ENCODE measurements at regions not wholly inside any gene's neighbourhood (a gene's known extent, or its start where the extent isn't known, plus 50 kb on each side); places are given as distances from the start of the nearest gene placed in this dataset.

- H3K4me3 ChIP-seq (ENCODE audit: low read length) = no peak overlapping the region
- TF ChIP-seq, protein P1, sequence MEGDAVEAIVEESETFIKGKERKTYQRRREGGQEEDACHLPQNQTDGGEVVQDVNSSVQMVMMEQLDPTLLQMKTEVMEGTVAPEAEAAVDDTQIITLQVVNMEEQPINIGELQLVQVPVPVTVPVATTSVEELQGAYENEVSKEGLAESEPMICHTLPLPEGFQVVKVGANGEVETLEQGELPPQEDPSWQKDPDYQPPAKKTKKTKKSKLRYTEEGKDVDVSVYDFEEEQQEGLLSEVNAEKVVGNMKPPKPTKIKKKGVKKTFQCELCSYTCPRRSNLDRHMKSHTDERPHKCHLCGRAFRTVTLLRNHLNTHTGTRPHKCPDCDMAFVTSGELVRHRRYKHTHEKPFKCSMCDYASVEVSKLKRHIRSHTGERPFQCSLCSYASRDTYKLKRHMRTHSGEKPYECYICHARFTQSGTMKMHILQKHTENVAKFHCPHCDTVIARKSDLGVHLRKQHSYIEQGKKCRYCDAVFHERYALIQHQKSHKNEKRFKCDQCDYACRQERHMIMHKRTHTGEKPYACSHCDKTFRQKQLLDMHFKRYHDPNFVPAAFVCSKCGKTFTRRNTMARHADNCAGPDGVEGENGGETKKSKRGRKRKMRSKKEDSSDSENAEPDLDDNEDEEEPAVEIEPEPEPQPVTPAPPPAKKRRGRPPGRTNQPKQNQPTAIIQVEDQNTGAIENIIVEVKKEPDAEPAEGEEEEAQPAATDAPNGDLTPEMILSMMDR (conservative IDR thresholded peaks at IDR 0.05; ENCODE audit: low read length) = no peak
- no peak for DNase-seq (ENCODE audit: low read depth)
These were observed 212.4 kb upstream of the ZBTB20 start for GRCh38 chr3:115359536-115359935.

DNA sequence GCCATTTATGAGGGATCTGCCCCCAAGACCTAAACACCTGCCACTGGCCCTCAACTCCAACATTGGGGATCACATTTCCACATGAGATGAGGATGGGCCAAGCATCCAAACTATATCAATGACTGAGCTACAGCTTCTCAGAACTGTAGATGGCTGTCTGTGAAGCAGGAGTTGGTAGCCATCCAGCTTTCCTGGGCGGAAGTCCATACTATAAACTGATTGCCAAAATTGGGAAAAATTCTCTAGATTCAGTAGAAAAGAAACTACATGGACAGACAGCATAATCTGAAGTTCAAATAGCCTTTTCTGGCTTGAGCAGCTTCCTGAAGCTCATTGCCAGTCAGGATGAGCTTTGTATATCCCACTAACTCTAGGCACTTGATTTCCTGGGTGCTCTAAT is 214.7 kb upstream of the ZBTB20 start:
- no peak overlapping the region for H3K4me3 ChIP-seq (ENCODE audit: low read length)
- peak; percentile 3 for DNase-seq (ENCODE audit: low read depth)
- TF ChIP-seq, protein P1 (conservative IDR thresholded peaks at IDR 0.05; ENCODE audit: low read length) = no peak

DNA sequence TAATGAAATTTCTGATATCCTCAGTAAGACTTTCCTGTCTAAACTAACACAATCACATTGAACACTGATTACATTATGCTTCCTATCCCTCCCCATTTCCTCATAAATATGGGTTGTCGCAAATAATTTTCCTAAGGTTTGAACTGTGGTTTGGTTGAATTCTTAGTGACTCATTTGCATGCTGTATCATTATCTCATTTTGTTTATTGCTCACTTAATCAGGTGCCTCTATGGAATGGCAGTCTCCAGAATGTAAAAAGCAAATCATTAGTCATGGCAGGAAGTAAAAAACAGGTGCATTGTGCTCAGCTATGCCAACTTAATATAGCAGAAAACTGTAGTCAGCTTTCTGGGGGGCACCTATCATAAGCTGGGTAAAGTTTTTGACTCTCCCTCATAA is 216.0 kb upstream of the ZBTB20 start:
- H3K4me3 ChIP-seq (ENCODE audit: low read length) = no peak overlapping the region
- TF ChIP-seq, protein P1 (conservative IDR thresholded peaks at IDR 0.05; ENCODE audit: low read length) = no peak
- no peak for DNase-seq (ENCODE audit: low read depth)

- DNase-seq (ENCODE audit: low read depth) = no peak
- no peak overlapping the region for H3K4me3 ChIP-seq (ENCODE audit: low read length)
- TF ChIP-seq, protein P1 (conservative IDR thresholded peaks at IDR 0.05; ENCODE audit: low read length) = no peak
These were observed 221.9 kb upstream of the ZBTB20 start for GRCh38 chr3:115369021-115369420.

DNA sequence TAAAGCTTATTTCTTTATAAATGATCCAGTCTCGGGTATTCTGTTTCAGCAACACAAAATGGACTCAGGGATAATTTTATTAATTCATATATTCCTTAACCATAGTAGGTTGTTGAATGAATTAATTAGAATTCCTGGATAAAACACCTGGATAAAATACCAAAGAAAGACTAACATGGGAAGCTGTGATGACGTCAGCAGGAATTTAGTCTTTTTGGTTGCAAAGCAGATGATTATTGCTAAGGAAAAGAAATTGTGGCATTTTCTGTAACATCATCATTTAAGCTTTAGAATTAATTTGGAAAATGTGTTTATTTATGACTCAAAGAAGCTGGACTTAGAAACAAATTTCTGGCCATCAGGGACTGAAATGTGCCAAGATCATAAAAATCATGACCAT is 228.3 kb upstream of the ZBTB20 start:
- no peak overlapping the region for H3K4me3 ChIP-seq (ENCODE audit: low read length)
- TF ChIP-seq, protein P1 (conservative IDR thresholded peaks at IDR 0.05; ENCODE audit: low read length) = no peak
- DNase-seq (ENCODE audit: low read depth) = no peak

- no peak for DNase-seq (ENCODE audit: low read depth)
- TF ChIP-seq, protein P1 (conservative IDR thresholded peaks at IDR 0.05; ENCODE audit: low read length) = no peak
- no peak overlapping the region for H3K4me3 ChIP-seq (ENCODE audit: low read length)
These were observed 233.9 kb upstream of the ZBTB20 start for GRCh38 chr3:115380883-115381572.

- TF ChIP-seq, protein P1 (conservative IDR thresholded peaks at IDR 0.05; ENCODE audit: low read length) = no peak
- no peak for DNase-seq (ENCODE audit: low read depth)
- no peak overlapping the region for H3K4me3 ChIP-seq (ENCODE audit: low read length)
These were observed 234.5 kb upstream of the ZBTB20 start for GRCh38 chr3:115381573-115381912.

All from AG10803 (cell line).